IMR-90 (cell line): ENCODE measurements at regions not wholly inside any gene's neighbourhood (a gene's known extent, or its start where the extent isn't known, plus 50 kb on each side); places are given as distances from the start of the nearest gene placed in this dataset.

Source experiments
- ATAC-seq: fragments of 200-7000 bp; cut with Tn5 transposase; 2 replicates; pipeline ENCODE4 v1.9.1; 2020; ENCODE audit warnings: low read depth, mild to moderate bottlenecking, moderate library complexity
- BruUV-seq: library from RNA; stranded (reverse); fragments of 400-500 nt; replicated peaks from 2 replicates; lab custom pipeline; 2021; lab: Mats Ljungman, UMichigan
- CTCF ChIA-PET: fragments of 300-600 bp; formaldehyde crosslinking; extraction: SDS; loops from one replicate; lab custom pipeline; 2021; ENCODE audit warnings: antibody characterized with exemption; lab: Yijun Ruan, JAX
- POLR2A ChIA-PET: fragments of 300-600 bp; sonication (Branson Sonifier 250); formaldehyde crosslinking; loops from one replicate; lab custom pipeline; 2022; ENCODE audit warnings: antibody characterized with exemption; ENCODE audit not compliant: unreplicated experiment; lab: Charles Lee
- DNase-seq: peaks from one replicate; pipeline ENCODE4 v3.0.0; 2013
- H2AFZ ChIP-seq: replicated peaks from 2 replicates; pipeline ENCODE3; 2013; ENCODE audit warnings: low read length, mild to moderate bottlenecking; ENCODE audit not compliant: poor library complexity
- H2AK5ac ChIP-seq: 2 replicates; pipeline ENCODE4 v1.6.1; 2013; ENCODE audit warnings: low read depth, low read length, inconsistent platforms
- H2AK9ac ChIP-seq: replicated peaks from 2 replicates; pipeline ENCODE3; 2013; ENCODE audit warnings: mild to moderate bottlenecking, low read depth, low read length, moderate library complexity; ENCODE audit not compliant: poor library complexity
- H2BK120ac ChIP-seq: 2 replicates; pipeline ENCODE4 v1.6.1; 2013; ENCODE audit warnings: low read depth, low read length, inconsistent platforms
- H2BK15ac ChIP-seq: 3 replicates; pipeline ENCODE4 v1.6.1; 2013; ENCODE audit warnings: low read depth, low read length, inconsistent platforms
- H2BK20ac ChIP-seq: 2 replicates; pipeline ENCODE4 v1.6.1; 2013; ENCODE audit warnings: low read depth, mild to moderate bottlenecking, inconsistent platforms, low read length, moderate library complexity
- H2BK5ac ChIP-seq: 2 replicates; pipeline ENCODE4 v1.6.1; 2013; ENCODE audit warnings: mild to moderate bottlenecking, low read depth, low read length, inconsistent platforms; ENCODE audit not compliant: poor library complexity, severe bottlenecking
- H3K14ac ChIP-seq: replicated peaks from 2 replicates; pipeline ENCODE4 v1.6.1; 2013; ENCODE audit warnings: low read depth, low read length, inconsistent platforms
- H3K18ac ChIP-seq: 2 replicates; pipeline ENCODE4 v1.6.1; 2013; ENCODE audit warnings: low read depth, low read length, control low read depth
- H3K23ac ChIP-seq: 2 replicates; pipeline ENCODE4 v1.6.1; 2013; ENCODE audit warnings: low read depth, low read length, inconsistent platforms
- H3K27ac ChIP-seq: 2 replicates; pipeline ENCODE4 v1.5.1; 2013; ENCODE audit warnings: mild to moderate bottlenecking, control low read depth, low read length; ENCODE audit not compliant: insufficient read depth
- H3K27me3 ChIP-seq: 2 replicates; pipeline ENCODE4 v1.6.1; 2013; ENCODE audit warnings: low read length; ENCODE audit not compliant: control insufficient read depth, insufficient read depth
- H3K36me3 ChIP-seq: 2 replicates; pipeline ENCODE4 v1.6.1; 2013; ENCODE audit warnings: low read length, mixed read lengths; ENCODE audit not compliant: control insufficient read depth, insufficient read depth
- H3K4ac ChIP-seq: 2 replicates; pipeline ENCODE4 v1.6.1; 2013; ENCODE audit warnings: low read depth, low read length, inconsistent platforms
- H3K4me1 ChIP-seq: 2 replicates; pipeline ENCODE4 v1.6.1; 2013; ENCODE audit warnings: low read length, mixed read lengths; ENCODE audit not compliant: control insufficient read depth, insufficient read depth
- H3K4me2 ChIP-seq: 2 replicates; pipeline ENCODE4 v1.6.1; 2013; ENCODE audit warnings: low read depth, mild to moderate bottlenecking, control low read depth, low read length, moderate library complexity
- H3K4me3 ChIP-seq: 2 replicates; pipeline ENCODE4 v1.5.1; 2013; ENCODE audit warnings: low read depth, mild to moderate bottlenecking, control low read depth, low read length, moderate library complexity; ENCODE audit not compliant: insufficient read depth
- H3K56ac ChIP-seq: 2 replicates; pipeline ENCODE4 v1.6.1; 2013; ENCODE audit warnings: low read length, inconsistent platforms; ENCODE audit not compliant: insufficient read depth; ENCODE audit errors: extremely low read depth
- H3K79me1 ChIP-seq, 2 experiments: 2 replicates each; pipeline ENCODE4 v1.6.1; 2013; ENCODE audit warnings: low read length in 2 of 2, inconsistent platforms in 1 of 2, low read depth in 1 of 2
- H3K9ac ChIP-seq: 2 replicates; pipeline ENCODE4 v1.6.1; 2013; ENCODE audit warnings: low read depth, low read length, control low read depth
- H3K9me1 ChIP-seq: 2 replicates; pipeline ENCODE4 v1.6.1; 2013; ENCODE audit warnings: low read length, inconsistent platforms; ENCODE audit not compliant: insufficient read depth
- H3K9me3 ChIP-seq: 2 replicates; pipeline ENCODE4 v1.6.1; 2013; ENCODE audit warnings: low read length; ENCODE audit not compliant: control insufficient read depth, insufficient read depth
- H4K20me1 ChIP-seq: 2 replicates; pipeline ENCODE4 v1.6.1; 2013; ENCODE audit warnings: low read length, inconsistent platforms; ENCODE audit not compliant: insufficient read depth
- H4K5ac ChIP-seq: 2 replicates; pipeline ENCODE4 v1.6.1; 2013; ENCODE audit warnings: mild to moderate bottlenecking, low read depth, low read length, control low read depth
- H4K8ac ChIP-seq, 2 experiments: 2 replicates each; pipeline ENCODE4 v1.6.1; 2013; ENCODE audit warnings: low read depth in 2 of 2, low read length in 2 of 2, control low read depth in 1 of 2, inconsistent platforms in 1 of 2
- H4K91ac ChIP-seq: 2 replicates; pipeline ENCODE4 v1.6.1; 2013; ENCODE audit warnings: low read depth, low read length, inconsistent platforms; ENCODE audit not compliant: insufficient read depth
- BHLHE40 ChIP-seq: fragments of 150-350 bp; IDR thresholded peaks from 2 replicates; pipeline ENCODE4 v1.6.1; 2016; ENCODE audit warnings: mild to moderate bottlenecking, low read depth, low read length
- CHD1 ChIP-seq: IDR thresholded peaks from 2 replicates; pipeline ENCODE4 v1.6.1; 2012; ENCODE audit warnings: low read depth, low read length, improper control_type of control experiment
- CTCF ChIP-seq: conservative IDR thresholded peaks from 2 replicates; pipeline ENCODE4 v1.5.1; 2012; ENCODE audit warnings: mild to moderate bottlenecking, low read depth, low read length, improper control_type of control experiment
- MAFK ChIP-seq: IDR thresholded peaks from 2 replicates; pipeline ENCODE4 v1.6.1; 2012; ENCODE audit warnings: low read depth, low read length, improper control_type of control experiment
- NFE2L2 ChIP-seq: fragments of 150-350 bp; IDR thresholded peaks from 2 replicates; pipeline ENCODE4 v1.6.1; 2016; ENCODE audit warnings: low read depth, mild to moderate bottlenecking, low read length
- POLR2A ChIP-seq: IDR thresholded peaks from 2 replicates; pipeline ENCODE4 v1.6.1; 2012; ENCODE audit warnings: mild to moderate bottlenecking, low read depth, low read length
- RAD21 ChIP-seq: IDR thresholded peaks from 2 replicates; pipeline ENCODE4 v1.6.1; 2012; ENCODE audit warnings: low read length, improper control_type of control experiment
- RFX5 ChIP-seq: IDR thresholded peaks from 2 replicates; pipeline ENCODE4 v1.8.0; 2012; ENCODE audit warnings: low read depth, mild to moderate bottlenecking, low read length, moderate library complexity
- SMC3 ChIP-seq: fragments of 150-350 bp; IDR thresholded peaks from 2 replicates; pipeline ENCODE4 v1.6.1; 2016; ENCODE audit warnings: low read depth, mild to moderate bottlenecking, antibody characterized with exemption, low read length, moderate library complexity
- USF2 ChIP-seq: fragments of 150-350 bp; IDR thresholded peaks from 2 replicates; pipeline ENCODE4 v1.6.1; 2017; ENCODE audit warnings: mild to moderate bottlenecking, antibody characterized with exemption, low read length, low read depth
- dilution Hi-C: fragments of 300-500 bp; cut with HindIII; formaldehyde crosslinking; loops from one replicate; pipeline ENCODE4 v1.14.3; 2018; ENCODE audit warnings: low sequenced_read_pairs; ENCODE audit not compliant: unreplicated experiment
- in situ Hi-C: fragments of 300-500 bp; cut with MboI; formaldehyde crosslinking; loops from 3 replicates; pipeline ENCODE4 v1.14.3; 2019; ENCODE audit warnings: low sequenced_read_pairs, inconsistent platforms, mixed read lengths
- intact Hi-C: fragments of 100-400 bp; cut with micrococcal nuclease; formaldehyde crosslinking; loops from 2 replicates; pipeline ENCODE4 v1.10.0; 2022

DNA sequence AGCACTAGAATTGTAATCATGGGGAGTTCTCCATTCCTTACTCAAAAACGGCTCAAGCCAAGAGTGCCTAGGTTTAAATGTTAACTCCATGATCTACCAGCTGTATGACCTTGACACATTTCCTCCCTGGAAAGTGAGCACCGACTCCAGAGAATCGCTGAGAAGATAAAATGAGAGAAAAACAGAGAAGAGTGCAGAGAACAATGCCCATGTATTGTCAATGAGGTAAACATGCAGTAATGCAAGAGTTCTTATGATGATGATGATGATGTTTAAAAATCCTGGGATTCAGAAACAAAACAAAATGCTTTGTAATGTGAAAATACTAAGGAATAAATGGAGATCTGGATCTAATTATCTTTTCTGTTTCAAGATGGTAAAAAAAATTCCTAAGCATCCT lies 64.8 kb upstream of the BEND6 start (continued):
- TF ChIP-seq CTCF (no peak), MAFK (no peak), CHD1 (no peak)

- Histone ChIP-seq H4K91ac (peak overlapping the region; percentile 88), H2BK5ac (peak overlapping the region; percentile 79), H3K9me3 (no peaks in the 10 kb centered on the region), H3K9ac (0 out of 2 replicates have a peak overlapping the region, but pooled peaks have one; percentile 40), H3K18ac (peak overlapping the region; percentile 87), H2AFZ (no peak overlapping the region), H3K4me3 (no peak overlapping the region), H3K9me1 (peaks cover 3% of the 10 kb centered on the region; the same call in 1 of the 2 replicates), H3K4ac (peak overlapping the region; percentile 83), H2AK9ac (no peak overlapping the region), H3K23ac (peak overlapping the region; percentile 72; the same call in 1 of the 2 replicates), H2AK5ac (peak overlapping the region; percentile 61), H3K27ac (peak overlapping the region; percentile 83; the same call in 1 of the 2 replicates), H3K27me3 (no peaks in the 10 kb centered on the region), H4K8ac (peak overlapping the region; percentile 51 to 80; a peak in 3 of 4 replicates), H3K4me1 (peaks cover 14% of the 10 kb centered on the region), H2BK15ac (peak overlapping the region; percentile 96), H4K20me1 (no peaks in the 10 kb centered on the region), H2BK120ac (peak overlapping the region; percentile 84), H4K5ac (peak overlapping the region; percentile 80), H3K36me3 (peaks cover 4% of the 10 kb centered on the region; the same call in 1 of the 2 replicates), H3K79me1 (peaks cover 10 to 34% of the 10 kb centered on the region in 2 experiments), H3K14ac (peak overlapping the region; percentile 88), H3K4me2 (no peak overlapping the region), H3K56ac (0 out of 2 replicates have a peak overlapping the region, but pooled peaks have one; percentile 51), H2BK20ac (peak overlapping the region; percentile 85)
- ATAC-seq (no peak), DNase-seq (no peak)
- intact Hi-C loops (no loop called here), in situ Hi-C loops (no loop called here), dilution Hi-C loops (no loop called here)
- ChIA-PET POLR2A (interaction anchor here (0.6 kb wide), 1 partner anchor 19 kb away, joined by 3 read pairs; no protein-coding TSS in a partner anchor), CTCF (interaction anchor here (1.2 kb wide), 1 partner anchor 13 kb away, joined by 7 read pairs; no protein-coding TSS in a partner anchor)
- BruUV-seq, result no TSS peak
- TF ChIP-seq USF2, result no peak
- no peak for TF ChIP-seq SMC3
- TF ChIP-seq CHD1, result no peak
- no peak for TF ChIP-seq CTCF
- TF ChIP-seq RFX5, result no peak
- no peak for TF ChIP-seq POLR2A
- no peak for TF ChIP-seq NFE2L2
- no peak for TF ChIP-seq RAD21
- no peak for TF ChIP-seq BHLHE40
These were observed 65.4 kb upstream of the BEND6 start for GRCh38 chr6:56889492-56889891.
